Chondrocyte (in vitro differentiated cells): ENCODE measurements at regions not wholly inside any gene's neighbourhood (a gene's known extent, or its start where the extent isn't known, plus 50 kb on each side); places are given as distances from the start of the nearest gene placed in this dataset.

ENCODE experiments used
- DNase-seq: peaks from one replicate; pipeline ENCODE4 v3.0.0; 2021; ENCODE audit warnings: mixed read lengths, low spot score
- H3K27ac Mint-ChIP-seq: one replicate; pipeline ENCODE4 v1.8.0; 2021; ENCODE audit warnings: mild to moderate bottlenecking, moderate library complexity, mixed read lengths; ENCODE audit not compliant: unreplicated experiment
- H3K27me3 Mint-ChIP-seq: 2 replicates; pipeline ENCODE4 v1.8.0; 2021; ENCODE audit warnings: low read depth, mixed read lengths
- H3K36me3 Mint-ChIP-seq: 2 replicates; pipeline ENCODE4 v1.8.0; 2021; ENCODE audit warnings: low read depth, mixed read lengths
- H3K4me1 Mint-ChIP-seq: 2 replicates; pipeline ENCODE4 v1.8.0; 2021; ENCODE audit warnings: low read depth, mild to moderate bottlenecking, mixed read lengths
- H3K4me3 Mint-ChIP-seq: one replicate; pipeline ENCODE4 v1.8.0; 2021; ENCODE audit warnings: mild to moderate bottlenecking, moderate library complexity, mixed read lengths; ENCODE audit not compliant: unreplicated experiment
- H3K9me3 Mint-ChIP-seq: 2 replicates; pipeline ENCODE4 v1.8.0; 2021; ENCODE audit warnings: low read depth, mixed read lengths
- TF ChIP-seq, protein P1 (sequence below): fragments of 200-600 bp; sonication (generic); IDR thresholded peaks from 2 replicates; pipeline ENCODE4 v1.5.0; 2021; ENCODE audit warnings: antibody characterized with exemption, mild to moderate bottlenecking, moderate library complexity

DNA sequence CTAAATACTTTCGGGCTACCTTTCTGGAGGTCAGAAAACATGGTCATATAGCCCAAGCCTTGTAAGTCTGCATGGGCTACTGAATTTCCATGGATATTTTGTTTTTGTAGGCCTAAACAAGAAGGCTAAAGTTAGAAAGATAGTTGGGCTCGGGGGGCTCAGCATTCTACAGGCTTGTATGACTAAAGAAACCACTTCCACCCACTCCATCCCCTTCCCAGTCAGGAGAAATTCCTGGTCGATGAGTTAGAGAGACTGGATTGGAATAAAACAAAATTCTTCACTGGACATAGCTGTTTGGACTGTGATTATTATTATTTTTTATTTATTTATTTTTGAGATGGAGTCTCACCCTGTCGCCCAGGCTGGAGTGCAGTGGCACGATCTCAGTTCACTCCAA is 539.4 kb upstream of the TNP1 start:
- TF ChIP-seq, protein P1, sequence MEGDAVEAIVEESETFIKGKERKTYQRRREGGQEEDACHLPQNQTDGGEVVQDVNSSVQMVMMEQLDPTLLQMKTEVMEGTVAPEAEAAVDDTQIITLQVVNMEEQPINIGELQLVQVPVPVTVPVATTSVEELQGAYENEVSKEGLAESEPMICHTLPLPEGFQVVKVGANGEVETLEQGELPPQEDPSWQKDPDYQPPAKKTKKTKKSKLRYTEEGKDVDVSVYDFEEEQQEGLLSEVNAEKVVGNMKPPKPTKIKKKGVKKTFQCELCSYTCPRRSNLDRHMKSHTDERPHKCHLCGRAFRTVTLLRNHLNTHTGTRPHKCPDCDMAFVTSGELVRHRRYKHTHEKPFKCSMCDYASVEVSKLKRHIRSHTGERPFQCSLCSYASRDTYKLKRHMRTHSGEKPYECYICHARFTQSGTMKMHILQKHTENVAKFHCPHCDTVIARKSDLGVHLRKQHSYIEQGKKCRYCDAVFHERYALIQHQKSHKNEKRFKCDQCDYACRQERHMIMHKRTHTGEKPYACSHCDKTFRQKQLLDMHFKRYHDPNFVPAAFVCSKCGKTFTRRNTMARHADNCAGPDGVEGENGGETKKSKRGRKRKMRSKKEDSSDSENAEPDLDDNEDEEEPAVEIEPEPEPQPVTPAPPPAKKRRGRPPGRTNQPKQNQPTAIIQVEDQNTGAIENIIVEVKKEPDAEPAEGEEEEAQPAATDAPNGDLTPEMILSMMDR: no peak
- Mint-ChIP-seq H3K27me3 (no peaks in the 10 kb centered on the region), H3K27ac (peak overlapping the region; percentile 63), H3K4me1 (peaks cover 54% of the 10 kb centered on the region), H3K9me3 (no peaks in the 10 kb centered on the region), H3K36me3 (no peaks in the 10 kb centered on the region), H3K4me3 (no peak overlapping the region)
- no peak for DNase-seq

DNA sequence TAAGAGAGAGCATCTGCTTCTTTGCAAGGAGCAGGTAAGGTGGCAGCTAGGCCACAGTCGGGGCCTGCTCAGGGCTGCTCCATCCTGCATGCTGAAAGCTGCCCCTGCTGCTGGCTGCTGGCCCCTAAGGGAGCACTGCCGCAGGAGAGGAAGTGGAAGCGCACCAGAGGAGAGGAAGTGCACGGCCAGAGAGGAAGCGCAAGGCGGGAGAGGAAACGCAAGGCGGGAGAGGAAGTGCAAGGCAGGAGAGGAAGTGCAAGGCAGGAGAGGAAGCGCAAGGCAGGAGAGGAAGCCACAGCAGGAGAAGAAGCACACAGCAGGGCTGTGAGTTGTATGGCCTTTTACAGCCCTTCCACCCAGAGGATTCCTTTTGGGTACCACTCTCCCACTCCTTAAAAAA is 539.0 kb upstream of the TNP1 start:
- Mint-ChIP-seq H3K9me3 (no peaks in the 10 kb centered on the region), H3K36me3 (no peaks in the 10 kb centered on the region), H3K4me3 (no peak overlapping the region), H3K4me1 (peaks cover 54% of the 10 kb centered on the region), H3K27me3 (no peaks in the 10 kb centered on the region), H3K27ac (peak overlapping the region; percentile 63)
- DNase-seq: no peak
- TF ChIP-seq, protein P1: no peak

DNA sequence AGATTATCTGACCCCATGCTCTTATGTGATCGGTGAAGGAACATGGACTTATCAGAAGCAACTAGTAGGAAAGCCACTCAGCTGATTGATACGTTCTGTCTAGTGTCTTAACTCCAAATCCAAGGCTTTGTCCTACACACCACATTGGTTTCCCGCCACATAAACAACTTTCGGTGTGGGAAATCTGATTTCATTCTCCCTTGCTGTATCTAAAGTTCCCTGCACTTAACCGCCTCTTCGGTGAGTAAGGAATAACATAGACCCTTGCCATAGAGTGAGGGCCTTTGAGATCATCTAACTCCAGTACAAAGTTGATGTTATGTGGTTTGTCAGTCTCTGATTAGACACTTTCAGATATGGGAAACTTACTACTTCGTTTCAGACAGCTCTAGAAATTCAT is 538.2 kb upstream of the TNP1 start:
- Mint-ChIP-seq H3K27ac (no peak overlapping the region), H3K9me3 (no peaks in the 10 kb centered on the region), H3K27me3 (no peaks in the 10 kb centered on the region), H3K4me1 (peaks cover 54% of the 10 kb centered on the region), H3K36me3 (no peaks in the 10 kb centered on the region), H3K4me3 (no peak overlapping the region)
- TF ChIP-seq, protein P1: no peak
- DNase-seq: no peak

DNA sequence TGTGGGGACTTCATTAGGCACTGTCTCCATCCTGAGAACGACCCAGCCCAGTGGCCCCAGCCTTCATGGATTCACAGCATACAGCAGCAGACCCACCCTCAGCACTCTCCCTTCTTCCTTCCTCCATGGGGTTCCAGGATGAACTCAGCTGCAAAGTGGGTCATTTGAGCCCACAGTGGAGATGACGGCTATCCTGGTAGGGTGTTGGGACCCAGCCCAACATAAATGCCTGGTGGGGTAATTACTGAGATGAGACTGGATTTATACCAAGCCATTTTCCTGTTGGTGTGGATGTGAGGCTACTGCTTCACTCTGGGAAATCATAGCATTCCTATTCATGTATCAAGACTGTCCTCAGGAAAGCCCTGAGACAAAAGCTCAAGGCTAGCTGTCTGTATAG is 536.7 kb upstream of the TNP1 start:
- Mint-ChIP-seq H3K27ac (no peak overlapping the region), H3K36me3 (no peaks in the 10 kb centered on the region)

DNA sequence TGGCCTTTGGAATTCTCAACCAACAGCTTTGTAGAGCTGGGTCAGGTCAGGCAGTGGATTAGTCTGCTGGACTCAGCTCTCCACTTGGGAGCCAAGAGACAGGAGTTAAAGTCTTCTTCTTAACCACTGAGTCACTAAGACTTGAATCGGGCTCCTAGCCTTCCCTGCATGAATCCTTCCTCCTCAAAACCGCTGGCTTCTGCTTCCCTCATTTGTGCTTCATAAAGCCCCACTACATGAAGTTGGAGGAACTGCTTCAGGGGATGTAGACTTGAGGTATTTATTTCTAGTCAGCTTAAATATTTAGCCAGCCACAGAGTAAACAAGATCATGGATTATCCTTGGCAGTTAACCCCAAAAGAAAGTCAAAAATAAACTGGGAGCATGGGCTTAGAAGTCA is 536.3 kb upstream of the TNP1 start:
- DNase-seq: no peak
- H3K9me3 Mint-ChIP-seq: peaks cover 3% of the 10 kb centered on the region
- peaks cover 45% of the 10 kb centered on the region for H3K4me1 Mint-ChIP-seq
- no peak overlapping the region for H3K27ac Mint-ChIP-seq
- H3K4me3 Mint-ChIP-seq: no peak overlapping the region
- H3K36me3 Mint-ChIP-seq: no peaks in the 10 kb centered on the region
- H3K27me3 Mint-ChIP-seq: no peaks in the 10 kb centered on the region
- TF ChIP-seq, protein P1: no peak

More for the DNA sequence above, 536.7 kb upstream of the TNP1 start:
- Mint-ChIP-seq H3K9me3 (peaks cover under 1% of the 10 kb centered on the region), H3K27me3 (no peaks in the 10 kb centered on the region), H3K4me1 (peaks cover 45% of the 10 kb centered on the region), H3K4me3 (no peak overlapping the region)
- no peak for DNase-seq
- TF ChIP-seq, protein P1: no peak
